ENCODE measurements at regions not wholly inside any gene's neighbourhood (a gene's known extent, or its start where the extent isn't known, plus 50 kb on each side); places are given as distances from the start of the nearest gene placed in this dataset.

DNA sequence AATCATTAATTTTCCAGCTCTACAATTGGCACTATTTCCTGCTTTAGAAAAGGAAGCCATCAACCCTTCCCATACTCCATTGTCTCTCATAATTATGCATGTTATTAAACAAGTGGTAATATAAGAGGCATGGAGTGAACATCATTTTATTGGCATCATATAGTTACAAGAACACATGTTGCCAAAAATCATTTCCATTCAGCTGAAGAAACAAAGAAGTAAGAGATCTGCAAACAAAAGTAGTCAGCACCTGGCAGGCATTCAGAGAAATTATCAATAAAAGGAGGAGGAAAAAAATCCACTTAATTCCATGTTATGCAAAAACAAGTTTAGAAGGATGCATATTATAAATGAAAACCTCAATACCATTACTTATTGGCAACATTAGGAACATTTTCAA lies 1208.2 kb upstream of the C9orf72 start:
- DNase-seq = no peak

- no peak for DNase-seq
Measured at GRCh38 chr9:28782630-28783029, 1209.3 kb upstream of the C9orf72 start.

GRCh38 chr9:28792716-28793115 lies 1219.4 kb upstream of the C9orf72 start:
- DNase-seq = no peak

DNA sequence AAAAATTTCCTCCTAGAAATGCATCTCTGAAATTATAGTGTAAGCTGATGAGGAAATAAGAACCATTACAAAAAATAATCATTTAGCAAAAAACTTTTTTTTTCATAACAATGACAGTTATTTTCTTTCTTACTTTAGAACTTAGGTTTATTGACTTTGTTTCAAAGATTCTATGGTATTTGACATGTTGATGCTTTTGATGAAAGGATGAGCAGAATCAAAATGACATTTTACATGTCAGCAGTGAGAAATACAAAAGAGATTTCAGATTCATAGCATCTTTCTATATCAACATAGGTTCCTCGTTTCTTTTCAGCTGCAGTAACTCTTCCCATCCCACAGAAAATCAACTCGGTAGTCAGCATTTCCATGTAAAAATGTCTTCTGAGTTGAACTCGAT lies 1226.6 kb upstream of the C9orf72 start:
- DNase-seq = no peak

DNA sequence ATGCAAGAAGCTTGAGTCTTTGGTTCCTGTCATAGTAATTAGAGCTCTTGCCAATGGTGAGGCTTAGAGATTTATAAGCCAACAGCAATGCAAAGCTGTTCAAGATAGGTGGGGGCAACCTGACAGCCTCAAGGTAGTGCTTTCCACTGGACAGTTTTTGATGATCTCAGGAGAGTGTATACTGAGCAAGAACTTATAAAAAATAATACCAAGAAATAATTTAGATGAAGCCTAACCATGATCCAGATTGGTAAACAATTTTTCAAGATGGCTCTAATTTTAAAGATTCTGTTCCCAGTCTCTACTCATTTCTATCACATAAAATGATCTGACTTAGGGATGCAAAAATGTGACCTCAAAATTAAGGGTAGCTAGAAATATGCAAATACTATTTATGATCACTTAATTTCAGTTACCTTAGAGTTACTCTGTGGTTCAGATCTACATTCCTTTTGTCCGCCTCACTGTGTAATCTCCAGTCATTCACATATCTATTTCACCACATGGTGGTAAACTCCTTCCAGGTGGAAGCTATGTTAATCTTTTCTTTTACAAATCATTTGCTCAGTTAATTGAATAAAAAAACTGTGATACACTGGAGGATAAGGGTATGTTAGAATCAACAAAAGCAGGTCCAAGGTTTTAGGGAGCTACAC lies 1228.0 kb upstream of the C9orf72 start:
- DNase-seq = no peak

- DNase-seq = no peak
Measured at GRCh38 chr9:28805197-28805596, 1231.9 kb upstream of the C9orf72 start.

DNA sequence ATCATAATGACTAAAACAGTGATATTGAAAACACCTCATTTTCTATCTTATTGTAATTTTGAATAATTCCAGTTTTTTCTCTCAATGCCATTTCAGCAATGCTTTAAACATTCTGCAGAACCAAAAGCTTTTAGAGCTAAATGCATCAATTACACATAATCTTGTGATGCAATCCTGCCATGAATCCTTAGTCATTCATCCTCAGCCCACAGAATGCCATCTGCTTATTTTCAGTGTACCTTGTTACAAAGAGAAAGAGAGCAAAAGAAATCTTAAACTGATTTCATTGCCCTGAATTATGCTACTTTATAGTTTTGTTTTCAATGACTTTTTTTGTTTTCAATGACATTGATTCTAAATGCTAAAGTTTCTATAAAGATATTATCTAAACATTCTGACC lies 1234.8 kb upstream of the C9orf72 start:
- no peak for DNase-seq

GRCh38 chr9:28810388-28811075 lies 1237.3 kb upstream of the C9orf72 start:
- no peak for DNase-seq

DNA sequence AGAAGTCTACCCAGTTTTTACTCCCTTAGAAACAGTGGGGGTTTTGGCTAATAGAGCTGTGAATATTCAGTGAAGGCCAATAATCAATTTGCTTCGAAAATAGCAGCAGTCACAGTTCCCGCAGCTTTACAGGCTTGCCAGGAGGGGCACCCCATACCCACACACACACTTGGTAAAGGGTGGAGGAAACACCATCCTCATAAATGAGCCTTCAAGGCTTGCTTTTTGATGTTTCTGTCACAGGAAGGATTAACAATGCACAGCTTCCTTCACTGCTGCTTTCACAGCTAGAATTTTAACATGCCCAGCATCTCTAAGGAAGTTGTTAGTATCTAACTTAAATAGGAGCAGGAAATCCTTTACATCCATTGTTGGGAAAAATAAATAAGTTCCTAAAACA lies 1247.5 kb upstream of the C9orf72 start:
- DNase-seq = no peak

- no peak for DNase-seq
Measured at GRCh38 chr9:28821240-28821639, 1248.0 kb upstream of the C9orf72 start.

DNA sequence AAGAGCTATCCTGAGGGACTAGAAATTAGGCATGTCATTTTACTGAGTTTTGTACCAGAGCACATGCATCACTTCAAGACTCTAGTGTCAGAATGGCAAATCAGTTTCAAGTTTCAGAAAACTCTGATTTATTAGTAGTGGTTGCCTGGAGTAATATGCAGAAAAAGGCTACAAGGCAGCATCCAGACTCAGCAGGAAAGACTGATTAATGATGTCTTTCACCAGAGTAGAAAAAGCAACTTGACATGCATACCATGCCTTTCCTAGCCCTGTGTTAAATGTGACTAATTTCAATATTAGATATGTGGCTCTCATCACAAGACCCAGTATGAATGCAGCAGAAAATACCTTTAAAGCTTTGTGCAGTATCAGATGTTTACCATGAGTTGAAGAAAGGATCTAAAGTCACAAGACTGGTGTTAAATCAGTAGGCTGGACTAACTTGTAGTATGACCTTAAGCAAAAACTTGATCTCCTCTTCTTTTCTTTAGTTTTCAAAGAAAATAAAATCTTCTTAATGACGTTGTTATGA lies 1251.2 kb upstream of the C9orf72 start:
- DNase-seq = no peak

DNA sequence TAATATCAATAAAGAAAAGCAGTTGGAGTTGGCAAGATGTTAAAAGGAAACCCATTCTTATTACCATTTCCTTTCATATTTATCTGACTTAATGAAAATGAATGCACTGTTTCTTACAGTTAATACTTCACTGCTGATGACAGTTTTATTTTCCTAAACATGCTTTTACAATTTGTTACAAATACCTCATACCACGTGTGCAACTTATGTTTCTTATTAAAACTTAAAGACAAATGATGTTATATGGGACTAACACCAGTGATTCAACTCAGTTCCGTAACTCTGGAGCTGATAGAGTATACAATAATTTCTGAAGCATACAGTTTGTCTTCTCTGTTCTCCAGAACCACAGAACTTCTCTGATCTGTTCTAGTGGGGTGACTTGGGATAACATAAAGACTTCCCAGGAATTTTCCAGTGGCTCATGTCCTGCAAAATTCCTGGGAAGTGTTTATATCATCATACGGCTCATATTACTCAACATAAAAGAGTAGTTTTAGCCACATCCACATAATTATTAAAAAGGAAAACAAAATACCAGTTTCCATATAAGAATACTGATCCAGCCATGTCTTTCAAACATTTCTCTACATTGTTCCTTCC lies 1259.0 kb upstream of the C9orf72 start:
- DNase-seq = no peak

DNA sequence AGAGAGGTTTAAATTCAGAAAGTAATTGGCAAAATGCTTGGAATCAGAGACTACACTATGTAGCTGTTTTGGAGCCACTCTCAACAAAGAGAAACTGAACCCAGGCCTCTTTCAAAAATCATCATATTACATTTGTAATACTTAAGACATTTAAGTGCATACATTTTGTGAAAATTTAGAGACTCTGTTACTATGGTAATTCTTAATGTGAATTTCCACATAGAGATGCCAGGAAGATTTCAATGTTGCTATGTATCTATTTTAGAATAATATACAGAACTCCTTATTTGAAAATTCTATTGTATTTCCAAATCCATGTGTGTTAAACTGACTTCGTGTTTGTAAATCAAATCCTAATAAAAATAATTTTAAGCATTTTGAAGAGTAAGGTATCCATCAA lies 1260.9 kb upstream of the C9orf72 start:
- DNase-seq = no peak

GRCh38 chr9:28839778-28840430 lies 1266.6 kb upstream of the C9orf72 start:
- DNase-seq = no peak

- no peak for DNase-seq
Measured at GRCh38 chr9:28841775-28842174, 1268.5 kb upstream of the C9orf72 start.

- no peak for DNase-seq
Measured at GRCh38 chr9:28847331-28847730, 1274.0 kb upstream of the C9orf72 start.

GRCh38 chr9:28848671-28849070 lies 1275.4 kb upstream of the C9orf72 start:
- DNase-seq = no peak

GRCh38 chr9:28853477-28853876 lies 1280.2 kb upstream of the C9orf72 start:
- DNase-seq = no peak

GRCh38 chr9:28866951-28867350 lies 1293.7 kb upstream of the C9orf72 start:
- no peak for DNase-seq

GRCh38 chr9:28868228-28868990 lies 1295.1 kb upstream of the C9orf72 start:
- no peak for DNase-seq

- DNase-seq = no peak
Measured at GRCh38 chr9:28882529-28882928, 1309.2 kb upstream of the C9orf72 start.

DNA sequence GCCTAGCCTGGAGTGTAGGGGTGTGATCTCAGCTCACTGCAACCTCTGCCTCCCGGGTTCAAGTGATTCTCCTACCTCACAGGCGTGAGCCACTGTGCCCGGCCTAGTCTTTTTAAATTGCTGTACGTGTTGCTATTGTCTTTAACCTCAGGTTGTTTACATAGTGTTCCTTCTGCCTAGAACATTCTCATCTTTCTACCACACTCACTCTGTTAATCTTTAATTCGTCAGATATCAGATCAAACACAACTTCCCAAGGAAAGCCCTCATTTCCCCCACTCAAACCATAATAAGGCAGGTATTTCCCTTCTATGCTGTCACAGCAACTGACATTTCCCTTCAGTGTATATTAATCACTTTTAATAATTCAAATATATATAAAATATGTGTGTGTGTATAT lies 1310.0 kb upstream of the C9orf72 start:
- DNase-seq = no peak

Measured in CD4-positive, alpha-beta T cell treated with Interleukin-15 for 1 hour (primary cell).